Vagina (tissue), 2 donors: ENCODE measurements at regions not wholly inside any gene's neighbourhood (a gene's known extent, or its start where the extent isn't known, plus 50 kb on each side); places are given as distances from the start of the nearest gene placed in this dataset.

Source experiments
- DNase-seq, 2 donors: peaks; one replicate each; pipeline ENCODE4 v3.0.0-alpha.2; 2017; ENCODE audit errors: extremely low spot score in 2 of 2
- H3K27ac ChIP-seq: fragments of 200-600 bp; sonication (generic); one replicate; pipeline ENCODE4 v1.5.1; 2019
- H3K27me3 ChIP-seq: fragments of 200-600 bp; sonication (generic); one replicate; pipeline ENCODE4 v1.5.1; 2019
- H3K36me3 ChIP-seq, 2 donors: fragments of 200-600 bp; sonication (generic); one replicate each; pipeline ENCODE4 v1.5.1; 2017 to 2019
- H3K4me1 ChIP-seq: fragments of 200-600 bp; sonication (generic); one replicate; pipeline ENCODE4 v1.5.1; 2019
- H3K4me3 ChIP-seq, 2 donors: fragments of 200-600 bp; sonication (generic); 1 replicate in 1 of 2; 2 replicates in 1 of 2; pipeline ENCODE4 v1.5.1; 2016 to 2019
- H3K9me3 ChIP-seq: fragments of 200-600 bp; sonication (generic); one replicate; pipeline ENCODE4 v1.5.1; 2019
- CTCF ChIP-seq, 3 experiments: fragments of 450-650 bp in 2 of 3; fragments of 200-600 bp in 1 of 3; sonication (generic) in 1 of 3; IDR thresholded peaks; one replicate each; pipeline ENCODE4 v1.5.1; 2017 to 2019; ENCODE audit warnings: antibody characterized with exemption in 3 of 3, mild to moderate bottlenecking in 2 of 3, moderate library complexity in 2 of 3
- POLR2A ChIP-seq, 2 donors: fragments of 450-650 bp; IDR thresholded peaks; one replicate each; pipeline ENCODE4 v1.6.1; 2017; ENCODE audit warnings: antibody characterized with exemption in 2 of 2, mild to moderate bottlenecking in 2 of 2, moderate library complexity in 2 of 2
- POLR2AphosphoS5 ChIP-seq, 2 donors: sonication (generic); formaldehyde crosslinking; IDR thresholded peaks; one replicate each; pipeline ENCODE4 v1.9.0; 2017; ENCODE audit warnings: antibody characterized with exemption in 2 of 2, mild to moderate bottlenecking in 2 of 2, low read depth in 1 of 2; ENCODE audit not compliant: insufficient read depth in 1 of 2
- intact Hi-C: fragments of 100-400 bp; cut with DNase I; formaldehyde crosslinking; loops from one replicate; pipeline ENCODE4 v1.15.1; 2023

- TF ChIP-seq POLR2AphosphoS5 (IDR thresholded peaks at IDR 0.05; ENCODE audit: insufficient read depth in 1 of 2, low read depth in 1 of 2) (no peak), CTCF (IDR thresholded peaks at IDR 0.05) (no peak), POLR2A (IDR thresholded peaks at IDR 0.05) (no peak)
- no peaks in the 10 kb centered on the region for H3K9me3 ChIP-seq
- no peak overlapping the region for H3K4me3 ChIP-seq
- no peaks in the 10 kb centered on the region for H3K27me3 ChIP-seq
- H3K36me3 ChIP-seq: no peaks in the 10 kb centered on the region
- no peak for DNase-seq
- intact Hi-C loops: loop anchor here (10.0 kb wide), 1 partner anchor 100 kb away; no protein-coding TSS in a partner anchor
- no peak overlapping the region for H3K27ac ChIP-seq
- H3K4me1 ChIP-seq: peaks cover 26% of the 10 kb centered on the region
These were observed 89.1 kb upstream of the KLF7 start for GRCh38 chr2:207254591-207255464.

GRCh38 chr2:207255565-207256470 lies 90.1 kb upstream of the KLF7 start:
- Histone ChIP-seq H3K4me1 (peaks cover 26% of the 10 kb centered on the region), H3K36me3 (no peaks in the 10 kb centered on the region), H3K9me3 (no peaks in the 10 kb centered on the region), H3K27me3 (no peaks in the 10 kb centered on the region), H3K27ac (no peak overlapping the region), H3K4me3 (no peak overlapping the region)
- no peak for DNase-seq
- TF ChIP-seq POLR2A (IDR thresholded peaks at IDR 0.05) (no peak), CTCF (IDR thresholded peaks at IDR 0.05) (no peak), POLR2AphosphoS5 (IDR thresholded peaks at IDR 0.05; ENCODE audit: insufficient read depth in 1 of 2, low read depth in 1 of 2) (no peak)
- intact Hi-C loops: loop anchor here (10.0 kb wide), 1 partner anchor 99 kb away; no protein-coding TSS in a partner anchor

- Histone ChIP-seq H3K27ac (no peak overlapping the region), H3K9me3 (no peaks in the 10 kb centered on the region), H3K4me1 (peaks cover 26% of the 10 kb centered on the region), H3K27me3 (no peaks in the 10 kb centered on the region), H3K36me3 (no peaks in the 10 kb centered on the region), H3K4me3 (no peak overlapping the region)
- intact Hi-C loops: loop anchor here (10.0 kb wide), 1 partner anchor 98 kb away; no protein-coding TSS in a partner anchor
- no peak for TF ChIP-seq CTCF (IDR thresholded peaks at IDR 0.05)
- no peak for TF ChIP-seq POLR2AphosphoS5 (IDR thresholded peaks at IDR 0.05; ENCODE audit: insufficient read depth in 1 of 2, low read depth in 1 of 2)
- TF ChIP-seq POLR2A (IDR thresholded peaks at IDR 0.05): no peak
- no peak for DNase-seq
These were observed 90.9 kb upstream of the KLF7 start for GRCh38 chr2:207256476-207257207.

GRCh38 chr2:207257251-207258250 lies 91.8 kb upstream of the KLF7 start:
- Histone ChIP-seq H3K27ac (peak overlapping the region; percentile 42), H3K4me1 (peaks cover 26% of the 10 kb centered on the region), H3K4me3 (no peak overlapping the region), H3K9me3 (no peaks in the 10 kb centered on the region), H3K27me3 (no peaks in the 10 kb centered on the region), H3K36me3 (no peaks in the 10 kb centered on the region)
- no peak for DNase-seq
- TF ChIP-seq POLR2AphosphoS5 (IDR thresholded peaks at IDR 0.05; ENCODE audit: insufficient read depth in 1 of 2, low read depth in 1 of 2): no peak
- no peak for TF ChIP-seq POLR2A (IDR thresholded peaks at IDR 0.05)
- TF ChIP-seq CTCF (IDR thresholded peaks at IDR 0.05): no peak
- intact Hi-C loops: loop anchor here (10.0 kb wide), 1 partner anchor 97 kb away; no protein-coding TSS in a partner anchor
